Effector CD8-positive, alpha-beta T cell (primary cell): ENCODE measurements at regions not wholly inside any gene's neighbourhood (a gene's known extent, or its start where the extent isn't known, plus 50 kb on each side); places are given as distances from the start of the nearest gene placed in this dataset.

Experiments used
- DNase-seq: peaks from one replicate; lab custom pipeline; 2025; lab: John Stamatoyannopoulos, UW

DNA sequence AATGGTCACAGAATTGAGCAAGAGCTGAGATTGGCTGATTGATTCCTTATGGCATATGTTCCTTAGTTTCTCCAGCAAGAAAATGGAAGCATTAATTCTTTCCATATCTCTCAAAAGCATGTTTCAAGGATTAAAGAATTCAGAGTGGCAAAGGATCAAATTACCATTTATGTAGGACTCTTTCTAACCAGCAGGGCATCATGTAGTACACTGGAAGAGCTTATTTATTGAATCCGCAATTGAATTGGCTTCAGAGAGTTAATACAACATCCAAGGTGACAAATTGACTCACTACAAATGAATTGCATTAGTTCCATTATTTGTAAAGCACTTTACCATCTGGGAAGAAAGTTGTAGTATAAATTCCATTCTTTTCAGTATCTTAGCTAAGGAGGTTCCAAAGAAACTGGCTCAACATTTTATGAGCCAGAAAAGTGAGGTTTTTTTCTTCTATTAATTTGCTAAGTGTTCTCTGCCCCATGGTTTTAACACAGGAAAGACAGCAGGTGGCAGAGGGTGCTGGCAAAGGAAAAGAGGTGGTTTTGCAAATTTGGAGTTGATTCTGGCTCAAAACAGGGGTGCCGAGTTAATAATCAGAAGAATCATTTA, 409.9 kb downstream of the MTX2 start:
- no peak for DNase-seq

DNA sequence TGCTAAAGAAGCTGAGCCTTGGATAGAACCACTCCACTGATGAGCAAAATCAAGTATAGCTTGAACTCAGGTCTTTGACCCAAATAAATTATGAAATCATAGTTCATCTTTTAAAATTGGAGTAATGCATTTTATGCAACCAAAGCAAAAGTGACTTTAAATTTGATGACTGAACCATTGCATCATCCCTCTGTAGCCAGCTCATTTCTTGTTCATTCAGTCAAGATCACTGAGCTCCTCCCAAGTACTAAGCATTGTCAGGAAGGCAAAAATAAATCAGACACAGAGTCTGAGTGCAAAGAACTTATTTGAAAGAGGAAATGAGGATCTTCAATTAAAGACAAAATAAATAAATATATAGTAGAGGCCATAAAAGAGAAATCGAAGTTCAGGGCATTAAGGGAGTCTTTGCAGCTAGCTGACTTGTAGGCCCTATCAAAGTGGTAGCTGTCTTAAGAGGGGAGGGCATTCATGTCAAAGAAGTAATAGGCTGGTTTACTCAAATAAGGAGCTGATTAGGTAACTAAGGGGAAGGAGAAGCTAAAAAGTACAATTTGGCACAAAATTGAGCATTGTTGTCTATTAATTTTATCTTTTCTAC, 411.8 kb downstream of the MTX2 start:
- DNase-seq = no peak

DNA sequence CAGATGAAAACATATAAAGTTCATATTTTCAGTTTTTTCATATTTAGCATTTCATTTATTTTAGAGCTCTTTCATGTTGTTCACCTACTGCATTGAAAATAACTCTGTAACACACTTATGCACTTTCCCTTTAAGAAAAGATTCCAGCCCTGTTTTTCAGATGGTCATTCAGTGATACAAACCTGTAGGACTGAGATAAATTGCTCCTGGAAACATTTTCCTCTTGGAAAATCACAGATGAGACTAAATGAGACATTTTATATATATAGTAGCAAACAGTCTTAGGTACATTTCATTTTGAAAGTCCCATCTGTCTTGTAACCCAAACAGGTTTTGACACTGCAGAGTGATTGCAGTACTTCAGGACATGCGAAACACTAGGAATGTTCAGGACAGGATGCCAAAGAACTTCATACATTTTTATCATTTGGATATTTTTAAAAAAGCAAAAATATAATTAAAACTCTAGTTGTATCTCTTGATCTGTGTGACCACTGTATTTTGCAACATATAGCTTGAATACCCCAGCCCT, 412.4 kb downstream of the MTX2 start:
- no peak for DNase-seq

DNA sequence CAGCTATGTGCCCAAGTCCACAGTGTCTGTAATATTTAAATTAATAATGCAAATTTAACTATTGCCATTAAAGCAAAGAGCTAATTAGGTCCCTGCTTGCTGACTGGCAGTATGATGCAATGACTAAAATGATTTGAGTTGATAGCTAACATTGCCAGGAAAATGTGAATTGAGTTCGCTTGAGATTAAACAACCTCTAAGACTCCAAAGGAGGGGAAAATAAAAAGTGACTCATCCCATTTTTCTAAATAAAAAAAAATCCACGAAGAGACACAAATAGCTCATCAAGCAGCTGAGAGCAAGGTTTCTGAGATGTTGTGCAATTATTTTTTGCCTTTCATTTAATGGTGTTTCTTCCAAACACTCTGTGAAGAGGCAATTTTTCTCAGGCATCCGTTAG, 413.0 kb downstream of the MTX2 start:
- no peak for DNase-seq

DNA sequence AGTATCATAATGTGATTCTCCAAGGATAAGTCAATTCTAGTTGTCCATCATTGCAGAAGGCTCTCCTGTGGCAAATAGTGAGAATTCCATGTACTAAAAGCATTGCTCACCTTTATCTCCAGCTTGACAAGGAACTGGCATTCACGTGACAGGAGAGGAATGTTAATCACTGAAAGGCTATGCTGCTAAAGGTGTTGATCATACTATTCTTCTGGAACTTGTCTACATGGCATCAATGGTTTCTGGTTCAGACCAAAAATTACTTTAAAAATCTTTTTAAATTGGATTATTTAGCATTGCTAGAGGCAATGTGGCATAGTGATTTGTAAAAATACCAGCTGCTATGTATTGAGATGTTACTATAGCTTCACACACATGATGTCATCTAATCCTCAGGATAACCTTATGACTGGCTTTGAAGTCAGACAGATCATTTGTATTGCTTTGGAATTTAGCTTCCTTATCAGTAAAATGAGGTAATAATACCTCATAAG, 414.4 kb downstream of the MTX2 start:
- DNase-seq = no peak

DNA sequence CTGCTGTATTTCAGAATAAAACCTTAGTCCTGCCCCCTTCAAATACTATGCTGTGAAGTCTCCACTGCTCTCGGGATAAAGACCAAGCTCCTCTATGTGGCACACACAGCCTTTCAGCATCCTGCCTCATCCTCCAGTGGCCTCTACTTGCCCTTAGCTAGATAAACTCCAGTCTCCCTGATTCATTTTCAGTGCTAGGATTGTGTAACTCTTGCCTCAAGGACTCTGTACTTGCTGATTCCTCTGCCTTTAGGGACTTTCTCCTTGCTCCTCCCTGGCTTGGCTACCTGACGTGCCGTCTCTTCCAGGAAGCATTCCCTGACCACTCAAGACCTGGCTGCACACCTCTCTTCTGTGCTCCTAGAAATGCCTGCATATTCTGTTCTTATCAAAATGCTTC, 416.7 kb downstream of the MTX2 start:
- no peak for DNase-seq

DNA sequence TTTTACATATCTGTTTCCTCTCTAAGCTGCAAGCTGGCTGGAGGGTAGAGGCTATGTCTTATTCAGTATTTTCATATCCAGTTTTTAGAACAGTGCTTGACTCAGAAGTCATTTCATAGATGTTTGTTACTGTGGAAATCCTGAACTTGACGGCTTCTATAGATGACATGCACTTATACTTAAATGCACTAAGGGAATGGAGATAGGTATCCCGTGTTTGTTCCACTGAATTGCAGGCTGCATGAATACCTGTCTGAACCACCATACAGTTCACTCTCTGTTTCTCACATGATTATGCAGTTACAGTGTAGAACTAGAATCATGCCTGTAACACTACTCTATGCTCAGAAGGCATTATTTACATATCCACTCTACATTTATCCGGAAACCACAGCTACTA, 417.1 kb downstream of the MTX2 start:
- no peak for DNase-seq

DNA sequence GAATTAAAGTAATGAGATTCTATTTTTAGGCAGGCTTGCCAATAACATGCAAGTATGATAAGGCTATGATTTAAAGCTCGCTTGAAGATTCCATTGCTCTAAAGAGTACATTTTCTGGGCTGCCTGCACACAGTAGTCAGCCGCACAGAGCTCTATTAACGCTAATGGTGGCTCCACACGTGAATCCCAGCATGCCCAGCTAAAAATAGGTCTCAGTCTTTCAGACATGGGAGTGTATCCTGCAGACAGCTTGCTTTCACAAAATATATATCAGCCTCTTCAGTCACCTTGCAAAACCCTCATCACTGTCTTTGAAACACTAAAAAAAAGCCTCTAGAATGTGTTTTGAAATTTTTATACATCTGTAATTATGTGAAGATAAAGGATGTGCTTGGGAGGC, 418.1 kb downstream of the MTX2 start:
- no peak for DNase-seq

DNA sequence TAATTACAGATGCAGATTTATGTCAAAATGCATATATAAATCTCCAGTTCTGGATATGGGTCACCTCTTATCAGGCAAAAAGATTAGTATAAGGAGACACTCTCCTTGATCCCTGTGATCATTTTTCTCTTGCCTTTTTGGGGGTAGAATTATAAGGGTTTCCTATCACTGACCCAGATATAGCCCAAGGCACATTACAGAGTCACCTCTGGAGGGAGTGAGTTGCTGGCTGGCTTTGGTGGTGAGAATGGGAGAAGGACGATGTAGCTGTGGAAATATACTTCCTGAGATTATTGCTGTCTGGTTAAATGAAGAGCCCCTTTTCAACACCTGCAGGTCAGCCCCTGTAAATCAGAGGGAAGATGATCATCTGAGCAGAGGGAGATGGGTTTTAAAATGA, 418.7 kb downstream of the MTX2 start:
- no peak for DNase-seq

DNA sequence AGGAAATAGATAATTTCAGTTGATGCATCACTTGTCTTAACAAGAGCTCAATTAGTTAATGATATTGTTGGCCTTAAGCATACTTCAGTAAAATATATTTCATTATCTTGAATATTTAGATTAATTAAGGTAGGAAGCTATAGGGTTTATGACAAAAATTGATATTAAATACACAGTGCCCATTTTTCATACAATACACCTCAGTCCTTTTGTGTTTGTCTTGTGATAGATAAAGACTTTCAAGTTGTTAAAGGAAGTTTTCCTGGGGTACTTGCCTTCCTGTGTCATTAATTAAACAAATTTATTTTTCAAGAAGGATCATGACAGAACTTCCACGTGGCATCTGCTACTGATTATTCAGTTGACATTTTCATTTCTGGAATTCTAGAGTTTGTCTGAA, 420.5 kb downstream of the MTX2 start:
- DNase-seq = no peak

DNA sequence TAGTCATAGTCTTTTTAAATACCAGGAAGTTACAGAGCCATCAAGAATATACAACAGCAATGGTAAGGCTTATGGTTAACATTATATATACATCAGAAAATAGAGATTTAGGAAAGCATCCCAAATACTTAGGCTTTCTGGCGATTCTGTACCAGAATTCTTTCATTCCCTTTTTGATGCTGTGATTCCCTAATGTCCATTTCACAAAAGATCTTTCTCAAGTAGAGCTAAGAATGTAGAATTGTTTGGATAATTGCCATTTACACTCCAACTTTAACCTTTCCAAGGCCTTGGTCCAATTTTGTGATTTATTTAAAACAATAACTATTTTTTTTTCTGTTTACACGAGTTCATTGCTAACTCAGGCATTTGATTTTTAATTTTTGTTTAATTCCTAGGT, 422.2 kb downstream of the MTX2 start:
- no peak for DNase-seq

DNA sequence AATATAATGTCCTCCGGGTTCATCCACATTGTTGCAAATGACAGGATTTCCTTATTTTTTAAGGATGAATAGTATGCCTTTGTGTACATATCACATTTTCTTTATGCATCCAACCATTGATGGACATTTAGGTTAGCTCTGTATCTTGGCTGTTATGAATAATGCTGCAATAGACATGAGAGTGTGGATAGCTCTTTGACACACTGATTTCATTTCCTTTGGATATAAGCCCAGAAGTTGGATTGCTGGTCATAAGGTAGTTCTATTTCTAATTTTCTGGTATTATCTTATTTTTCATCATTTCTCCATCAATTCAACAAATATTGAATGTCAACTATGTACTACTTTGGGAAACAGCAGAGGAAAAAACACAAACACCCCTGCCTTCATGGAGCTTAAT, 423.3 kb downstream of the MTX2 start:
- DNase-seq = no peak

DNA sequence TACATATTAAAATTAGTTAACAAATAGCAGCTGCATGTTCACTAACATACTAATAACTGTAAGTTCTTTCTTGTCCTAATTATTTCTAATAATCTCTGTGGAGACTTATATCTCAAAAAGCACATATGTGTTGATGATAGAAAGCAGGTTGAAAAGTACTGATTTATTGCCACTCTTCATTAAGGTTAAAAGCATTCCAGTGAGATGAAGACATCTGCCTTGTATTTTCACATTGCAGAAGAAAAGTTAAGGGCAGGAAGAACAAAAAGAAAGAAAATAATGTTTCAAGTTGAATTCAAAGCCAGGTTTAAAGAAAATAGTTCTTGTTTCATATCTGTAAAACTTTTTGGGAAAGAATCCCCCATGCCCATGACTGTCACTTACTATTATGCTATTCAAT, 429.9 kb downstream of the MTX2 start:
- no peak for DNase-seq

DNA sequence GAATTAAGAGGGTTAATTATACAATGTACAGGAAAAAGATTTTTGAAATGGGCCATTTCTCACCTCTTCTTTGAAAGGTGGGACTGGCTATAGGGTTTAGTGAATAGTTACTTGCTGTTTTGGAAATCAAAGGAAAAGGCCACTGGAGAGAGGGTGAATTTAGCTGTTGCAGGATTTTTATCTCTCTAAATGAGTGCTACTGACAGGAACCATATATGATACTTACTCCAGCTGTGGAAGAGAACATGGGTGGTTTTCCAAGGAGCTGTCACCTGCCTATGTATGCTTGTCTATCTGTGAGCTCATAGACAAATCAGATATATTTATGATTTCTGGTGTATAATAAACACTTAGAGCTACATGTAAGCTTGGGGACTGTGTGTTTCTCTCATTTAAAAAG, 430.4 kb downstream of the MTX2 start:
- no peak for DNase-seq

DNA sequence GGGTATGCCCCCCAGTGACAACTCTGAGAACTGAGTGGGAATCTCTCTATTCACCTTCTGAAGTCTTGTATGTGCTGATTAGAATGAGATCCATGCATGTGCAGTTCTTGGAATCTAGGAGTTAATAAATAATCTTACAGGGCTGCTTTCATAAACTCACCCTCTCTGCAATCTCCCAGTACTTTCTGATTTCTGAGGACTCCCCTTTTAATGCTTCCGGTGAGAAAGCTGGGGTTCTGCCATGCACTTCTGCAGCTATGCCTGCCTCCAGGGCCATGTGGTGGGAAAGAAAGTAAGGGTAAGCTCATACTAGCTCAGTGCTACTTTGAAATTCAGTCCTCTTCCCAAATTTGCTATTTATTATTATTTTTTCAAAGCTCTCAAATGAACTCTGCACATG, 432.9 kb downstream of the MTX2 start:
- no peak for DNase-seq

DNA sequence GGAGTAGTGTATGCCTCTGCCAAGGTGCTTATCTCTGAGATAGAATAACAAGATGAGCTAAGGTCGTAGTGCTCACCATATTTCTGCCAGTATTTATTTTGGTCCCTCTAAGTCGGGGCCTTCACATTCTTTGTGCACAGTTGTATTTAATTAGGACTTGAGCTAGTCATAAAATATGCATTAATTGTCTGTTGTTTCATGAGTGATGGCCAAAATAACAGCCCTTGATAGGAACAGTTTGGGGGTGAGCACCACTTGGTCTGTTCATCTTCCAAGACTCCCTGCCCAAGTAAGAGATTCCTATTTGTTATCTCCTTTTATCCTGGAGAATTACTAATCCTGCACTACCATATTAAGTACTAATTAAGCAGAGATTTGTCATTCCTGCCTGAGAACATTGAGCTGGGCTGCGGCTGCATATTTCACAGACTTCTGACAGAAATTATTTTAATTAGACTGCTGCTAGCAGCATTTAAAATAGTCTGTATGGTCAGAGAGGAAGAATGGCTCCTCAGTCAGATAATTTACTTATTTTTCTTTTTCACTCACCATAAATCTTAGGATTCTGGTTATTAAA, 435.1 kb downstream of the MTX2 start:
- no peak for DNase-seq

DNA sequence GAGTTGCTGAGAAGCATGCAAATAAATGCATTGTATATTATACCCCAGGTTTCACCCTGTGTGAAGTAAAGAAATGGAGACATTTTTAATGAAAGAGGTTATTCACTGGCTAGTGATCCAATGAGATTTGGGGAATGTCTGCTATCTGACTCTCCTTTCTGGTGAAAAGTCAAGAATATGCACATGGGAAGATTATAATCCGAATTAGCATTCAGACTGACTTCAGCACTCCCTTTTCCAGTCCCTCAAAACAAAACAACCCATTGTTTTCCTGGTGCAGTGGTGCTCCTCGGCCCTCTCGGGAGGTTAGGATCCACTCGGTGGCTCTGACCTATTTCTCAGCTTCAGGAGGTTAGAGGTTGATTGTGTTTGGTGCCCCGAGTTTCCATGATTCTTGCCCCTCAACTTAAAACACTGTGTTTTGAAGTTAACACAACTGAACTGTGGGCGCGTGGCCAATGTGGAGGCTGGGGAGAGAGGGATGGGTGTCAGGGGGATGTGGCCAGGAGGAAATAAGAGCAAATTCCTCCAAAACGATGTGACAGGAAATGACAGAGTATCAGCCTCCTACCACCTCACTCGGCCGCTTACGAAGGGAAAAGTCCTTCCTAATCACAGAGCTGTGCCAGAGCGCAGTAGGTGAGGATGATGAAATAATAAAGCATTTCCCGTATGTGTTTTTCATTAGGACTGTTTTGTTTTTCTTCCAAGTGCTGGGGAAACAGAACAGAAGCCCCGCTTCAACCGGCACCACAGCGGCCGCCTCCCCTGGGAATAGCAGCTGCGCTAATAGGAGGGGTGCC, 440.1 kb downstream of the MTX2 start:
- DNase-seq = no peak

DNA sequence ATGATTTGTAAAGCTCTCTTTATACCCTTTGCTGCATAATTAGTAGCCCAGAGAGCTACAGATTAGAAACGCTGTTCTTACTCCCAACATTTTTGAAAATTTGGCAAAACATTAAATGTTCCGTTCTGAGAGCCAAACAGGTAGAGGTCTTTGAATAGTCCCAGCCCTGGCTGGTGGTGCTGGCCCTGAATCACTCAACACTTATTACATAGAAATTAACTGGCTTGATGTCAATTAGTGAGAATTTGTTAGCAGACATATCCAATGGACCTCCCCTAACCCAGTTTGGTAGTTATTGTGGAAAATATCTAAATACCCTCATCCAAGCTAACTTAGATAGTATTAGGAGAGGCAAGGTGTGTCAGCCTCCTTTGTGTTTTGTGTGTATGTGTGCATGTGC, 440.7 kb downstream of the MTX2 start:
- no peak for DNase-seq

DNA sequence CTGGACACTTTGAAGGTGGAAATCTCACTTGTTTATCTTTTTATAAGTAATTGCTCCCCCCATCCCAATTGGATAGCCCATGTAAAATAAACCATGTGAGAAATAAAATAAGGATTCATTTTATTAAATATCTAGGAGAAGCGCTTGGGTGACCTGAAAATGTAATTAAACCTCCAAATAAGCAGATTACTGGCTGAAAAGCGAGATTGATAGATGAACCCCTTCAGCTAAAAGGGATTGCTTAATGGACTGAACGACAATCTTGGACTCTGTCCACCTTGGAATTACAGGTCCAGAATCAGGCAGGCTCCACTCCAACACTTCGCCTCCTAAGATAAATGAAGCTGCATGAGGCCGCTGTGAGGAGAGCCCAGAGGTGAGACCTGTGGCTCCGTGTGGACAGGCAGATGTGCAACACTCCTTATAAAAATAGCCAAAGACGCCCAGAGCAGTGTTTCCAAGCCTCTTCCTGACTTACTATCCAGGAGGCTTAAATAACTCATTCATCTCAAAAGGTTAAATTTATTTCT, 441.5 kb downstream of the MTX2 start:
- no peak for DNase-seq

DNA sequence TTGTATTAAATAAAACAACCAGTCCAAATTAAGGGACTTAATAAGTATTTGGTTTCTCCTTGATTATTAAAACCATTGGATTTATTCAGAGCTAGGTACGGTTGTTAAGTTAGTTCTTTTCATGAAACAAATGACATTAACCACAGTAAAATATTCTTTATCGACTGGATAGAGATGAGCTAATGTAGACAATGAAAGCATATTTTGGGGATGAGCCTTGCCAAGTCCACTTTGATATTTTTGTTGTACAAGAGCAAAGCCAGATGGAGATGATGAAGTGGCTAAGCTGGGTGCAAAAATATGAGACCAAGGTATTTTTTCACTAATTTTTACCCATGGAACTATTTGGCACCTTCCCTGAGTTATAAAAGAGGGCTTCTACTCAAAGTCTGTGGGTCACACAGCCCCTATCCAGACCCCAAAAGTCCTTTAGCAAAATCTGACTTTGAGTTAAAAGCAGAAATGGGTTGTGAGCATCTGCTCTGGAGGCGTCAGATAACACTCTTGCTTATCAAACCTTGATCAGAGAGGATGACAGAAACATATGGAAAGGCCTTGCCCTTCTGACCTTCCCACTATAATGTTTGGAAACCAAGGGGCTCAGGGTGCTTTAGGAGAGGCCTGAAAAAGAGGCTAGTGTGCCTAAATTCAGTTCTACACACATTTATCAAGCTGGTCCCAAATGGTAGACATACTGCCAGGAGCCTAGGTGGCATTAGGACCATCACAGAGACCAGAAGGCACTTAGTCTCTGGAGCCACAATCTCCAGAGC, 456.8 kb downstream of the MTX2 start:
- DNase-seq = no peak

DNA sequence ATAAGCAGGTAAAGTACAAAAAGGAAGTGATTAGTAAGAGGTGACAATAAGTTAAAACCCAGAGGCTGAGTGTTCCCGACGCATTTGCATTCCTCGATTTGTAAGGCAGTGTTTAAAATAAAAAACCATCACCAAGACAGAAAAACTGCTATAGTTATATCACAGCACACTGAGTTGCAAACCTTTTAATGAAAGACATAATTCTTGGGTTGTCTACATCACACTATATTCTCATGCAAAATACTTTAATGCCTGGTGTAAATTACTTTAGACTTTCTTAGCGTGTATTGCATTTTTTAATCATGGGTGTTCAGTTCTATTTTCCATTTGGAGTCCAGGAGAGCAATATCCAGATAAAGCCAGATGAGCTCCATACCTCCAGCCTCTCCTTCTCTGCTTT, 458.5 kb downstream of the MTX2 start:
- DNase-seq = no peak
